Smooth muscle cell (in vitro differentiated cells): ENCODE measurements at regions not wholly inside any gene's neighbourhood (a gene's known extent, or its start where the extent isn't known, plus 50 kb on each side); places are given as distances from the start of the nearest gene placed in this dataset.

ENCODE experiments used
- DNase-seq: peaks from one replicate; lab custom pipeline; 2025; ENCODE audit not compliant: unreplicated experiment; lab: John Stamatoyannopoulos, UW
- H2AFZ ChIP-seq: fragments of 200-600 bp; sonication (generic); 2 replicates; pipeline ENCODE4 v1.6.0; 2016; ENCODE audit warnings: antibody characterized with exemption, low read depth, mild to moderate bottlenecking
- H3F3A ChIP-seq: fragments of 200-600 bp; sonication (generic); 2 replicates; pipeline ENCODE4 v1.6.0; 2017; ENCODE audit warnings: antibody characterized with exemption, low read depth
- H3K27ac ChIP-seq: fragments of 200-600 bp; sonication (generic); 2 replicates; pipeline ENCODE4 v1.5.1; 2016; ENCODE audit warnings: low read depth, mild to moderate bottlenecking
- H3K27me3 ChIP-seq: fragments of 200-600 bp; sonication (generic); 2 replicates; pipeline ENCODE4 v1.6.1; 2016; ENCODE audit warnings: low read depth, mild to moderate bottlenecking
- H3K36me3 ChIP-seq: fragments of 200-600 bp; sonication (generic); 2 replicates; pipeline ENCODE4 v1.5.1; 2016; ENCODE audit warnings: low read depth
- H3K4me1 ChIP-seq: fragments of 200-600 bp; sonication (generic); 2 replicates; pipeline ENCODE4 v1.5.1; 2016; ENCODE audit warnings: low read depth
- H3K4me2 ChIP-seq: fragments of 200-600 bp; sonication (generic); 2 replicates; pipeline ENCODE4 v1.6.0; 2016; ENCODE audit warnings: mild to moderate bottlenecking
- H3K4me3 ChIP-seq: fragments of 200-600 bp; sonication (generic); 2 replicates; pipeline ENCODE4 v1.5.1; 2016; ENCODE audit warnings: mild to moderate bottlenecking
- H3K79me2 ChIP-seq: fragments of 200-600 bp; sonication (generic); 2 replicates; pipeline ENCODE4 v1.6.0; 2016; ENCODE audit warnings: low read depth, mild to moderate bottlenecking
- H3K9ac ChIP-seq: fragments of 200-600 bp; sonication (generic); 2 replicates; pipeline ENCODE4 v1.6.0; 2016; ENCODE audit warnings: low read depth
- H3K9me3 ChIP-seq: fragments of 200-600 bp; sonication (generic); replicated peaks from 2 replicates; pipeline ENCODE4 v1.5.1; 2016; ENCODE audit warnings: low read depth
- H4K20me1 ChIP-seq: fragments of 200-600 bp; sonication (generic); 2 replicates; pipeline ENCODE4 v1.6.0; 2016; ENCODE audit warnings: low read depth
- WGBS: methylation state at CpG from one replicate; pipeline ENCODE4 v1.1.7; 2016; ENCODE audit warnings: low lambda C conversion rate; 5-methylcytosine and 5-hydroxymethylcytosine counted together
- TF ChIP-seq, protein P1 (sequence below): fragments of 200-600 bp; sonication (generic); IDR thresholded peaks from 2 replicates; pipeline ENCODE4 v1.5.1; 2017; ENCODE audit warnings: borderline replicate concordance, mild to moderate bottlenecking, antibody characterized with exemption; ENCODE audit not compliant: insufficient read depth, poor library complexity, severe bottlenecking

DNA sequence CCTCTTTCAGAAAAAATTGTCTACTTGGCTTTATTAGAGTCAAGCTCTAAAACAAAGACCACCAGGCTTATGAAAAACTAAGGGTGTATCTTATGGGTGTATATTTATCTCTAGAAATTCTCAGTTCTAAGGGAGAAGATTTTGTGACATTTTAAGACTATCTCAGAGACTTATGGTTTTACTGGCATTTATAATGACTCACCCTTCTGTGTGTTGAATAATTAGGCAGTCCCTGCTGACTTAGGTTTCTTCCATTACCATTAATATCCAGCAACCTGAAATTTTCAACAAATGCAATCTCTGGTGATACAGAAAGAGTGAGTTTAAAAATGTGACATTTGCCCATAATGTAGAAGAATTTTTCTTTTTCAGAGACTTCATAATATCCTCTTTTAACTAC lies 1015.0 kb upstream of the AGA start:
- no peaks in the 10 kb centered on the region for H3K79me2 ChIP-seq
- H3K9me3 ChIP-seq, result no peaks in the 10 kb centered on the region
- H3F3A ChIP-seq, result no peaks in the 10 kb centered on the region
- no peaks in the 10 kb centered on the region for H3K4me1 ChIP-seq
- H3K27me3 ChIP-seq, result no peaks in the 10 kb centered on the region
- H2AFZ ChIP-seq, result no peak overlapping the region
- no peak overlapping the region for H3K27ac ChIP-seq
- no peak overlapping the region for H3K9ac ChIP-seq
- no peaks in the 10 kb centered on the region for H4K20me1 ChIP-seq
- TF ChIP-seq, protein P1, sequence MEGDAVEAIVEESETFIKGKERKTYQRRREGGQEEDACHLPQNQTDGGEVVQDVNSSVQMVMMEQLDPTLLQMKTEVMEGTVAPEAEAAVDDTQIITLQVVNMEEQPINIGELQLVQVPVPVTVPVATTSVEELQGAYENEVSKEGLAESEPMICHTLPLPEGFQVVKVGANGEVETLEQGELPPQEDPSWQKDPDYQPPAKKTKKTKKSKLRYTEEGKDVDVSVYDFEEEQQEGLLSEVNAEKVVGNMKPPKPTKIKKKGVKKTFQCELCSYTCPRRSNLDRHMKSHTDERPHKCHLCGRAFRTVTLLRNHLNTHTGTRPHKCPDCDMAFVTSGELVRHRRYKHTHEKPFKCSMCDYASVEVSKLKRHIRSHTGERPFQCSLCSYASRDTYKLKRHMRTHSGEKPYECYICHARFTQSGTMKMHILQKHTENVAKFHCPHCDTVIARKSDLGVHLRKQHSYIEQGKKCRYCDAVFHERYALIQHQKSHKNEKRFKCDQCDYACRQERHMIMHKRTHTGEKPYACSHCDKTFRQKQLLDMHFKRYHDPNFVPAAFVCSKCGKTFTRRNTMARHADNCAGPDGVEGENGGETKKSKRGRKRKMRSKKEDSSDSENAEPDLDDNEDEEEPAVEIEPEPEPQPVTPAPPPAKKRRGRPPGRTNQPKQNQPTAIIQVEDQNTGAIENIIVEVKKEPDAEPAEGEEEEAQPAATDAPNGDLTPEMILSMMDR, result no peak
- H3K4me3 ChIP-seq, result no peak overlapping the region
- no peaks in the 10 kb centered on the region for H3K36me3 ChIP-seq
- no peak for DNase-seq
- H3K4me2 ChIP-seq, result no peak overlapping the region

DNA sequence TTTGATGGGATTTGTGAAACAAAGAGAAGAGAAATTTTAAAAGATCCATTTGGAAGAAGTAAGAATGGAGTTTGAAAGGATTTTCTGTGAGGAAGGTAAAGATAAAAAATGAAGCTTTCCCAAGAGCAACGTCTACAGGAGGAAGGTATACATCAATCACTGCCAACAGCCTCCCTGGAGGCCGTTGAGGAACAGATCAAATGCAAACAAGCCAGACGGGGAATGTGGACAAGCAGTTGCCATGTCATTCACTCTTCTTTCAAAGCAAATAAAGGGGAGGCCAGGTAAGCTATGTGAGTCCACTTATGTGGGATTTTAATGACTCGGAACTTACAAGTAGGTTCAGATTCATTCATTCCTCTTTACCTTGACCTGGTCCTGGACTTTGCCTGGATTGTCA lies 1020.5 kb upstream of the AGA start:
- TF ChIP-seq, protein P1, result no peak
- no peak overlapping the region for H3K4me3 ChIP-seq
- no peak for DNase-seq
- no peaks in the 10 kb centered on the region for H3K4me1 ChIP-seq
- no peak overlapping the region for H2AFZ ChIP-seq
- H3K36me3 ChIP-seq, result no peaks in the 10 kb centered on the region
- no peaks in the 10 kb centered on the region for H3K79me2 ChIP-seq
- no peaks in the 10 kb centered on the region for H3K27me3 ChIP-seq
- no peak overlapping the region for H3K4me2 ChIP-seq
- no peaks in the 10 kb centered on the region for H4K20me1 ChIP-seq
- no peaks in the 10 kb centered on the region for H3K9me3 ChIP-seq
- H3K27ac ChIP-seq, result no peak overlapping the region
- 62% methylated on average over 4 of the region's 4 CpGs for WGBS
- no peaks in the 10 kb centered on the region for H3F3A ChIP-seq
- no peak overlapping the region for H3K9ac ChIP-seq

DNA sequence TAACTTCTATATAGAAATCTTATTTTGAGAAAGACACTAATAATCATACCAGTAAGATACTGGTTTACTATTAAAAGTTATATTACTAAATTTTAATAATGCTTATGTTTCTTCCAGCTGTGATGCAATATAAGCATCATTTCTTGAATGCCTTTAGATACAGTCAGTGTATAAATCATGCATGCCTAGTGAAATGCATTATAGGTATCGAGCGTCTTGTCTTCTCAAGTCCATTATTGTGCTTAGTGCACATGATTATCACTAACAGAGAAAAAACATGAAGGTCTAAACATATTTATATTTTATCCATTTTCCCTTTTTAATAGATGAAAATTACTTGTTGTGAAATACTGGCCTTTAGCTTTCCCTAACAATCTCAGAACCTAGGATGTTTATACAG lies 1021.5 kb upstream of the AGA start:
- no peak for DNase-seq
- TF ChIP-seq, protein P1, result no peak
- H3K4me2 ChIP-seq, result no peak overlapping the region
- H3K27ac ChIP-seq, result no peak overlapping the region
- no peaks in the 10 kb centered on the region for H3K9me3 ChIP-seq
- H3K4me3 ChIP-seq, result no peak overlapping the region
- H3K4me1 ChIP-seq, result no peaks in the 10 kb centered on the region
- H2AFZ ChIP-seq, result no peak overlapping the region
- no peak overlapping the region for H3K9ac ChIP-seq
- no peaks in the 10 kb centered on the region for H4K20me1 ChIP-seq
- H3F3A ChIP-seq, result no peaks in the 10 kb centered on the region
- H3K27me3 ChIP-seq, result no peaks in the 10 kb centered on the region
- no peaks in the 10 kb centered on the region for H3K36me3 ChIP-seq
- no peaks in the 10 kb centered on the region for H3K79me2 ChIP-seq
- 89% methylated on average over 2 of the region's 2 CpGs for WGBS

DNA sequence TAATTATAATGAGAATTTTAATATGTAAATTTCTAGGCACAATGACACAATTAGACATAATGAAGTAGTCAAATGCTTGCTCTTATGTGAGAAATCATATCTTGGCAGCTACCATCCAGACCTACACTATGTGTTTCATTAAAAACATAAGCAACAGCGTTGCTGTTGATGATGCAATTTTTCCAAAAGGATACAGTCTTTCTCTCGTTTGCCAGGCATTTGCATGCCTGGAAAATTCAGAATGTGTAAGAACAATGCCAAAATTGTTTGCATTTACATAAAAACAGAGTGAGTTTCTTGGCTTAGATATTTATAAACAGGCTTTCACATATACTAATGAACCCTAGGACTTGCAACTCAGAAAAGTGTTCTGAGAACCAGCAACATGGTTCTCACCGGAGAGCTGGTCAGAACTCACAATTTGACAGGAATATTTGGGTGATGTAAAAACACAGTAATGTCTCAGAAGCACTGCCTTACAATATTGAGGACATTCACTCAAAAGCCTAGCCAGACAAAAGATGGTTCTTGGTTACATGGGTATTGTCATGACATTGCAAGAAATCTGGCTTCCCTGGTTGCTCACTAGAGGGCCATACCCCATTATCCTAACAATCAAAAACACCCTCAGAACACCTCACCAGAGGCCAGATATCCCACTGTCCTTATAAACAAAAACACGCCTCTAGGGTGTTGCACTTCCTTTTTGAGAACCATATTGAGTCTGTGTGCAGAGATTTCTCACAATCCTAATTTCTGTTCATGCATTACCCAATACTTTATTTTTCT lies 1029.0 kb upstream of the AGA start:
- WGBS, result 75% methylated on average over 4 of the region's 4 CpGs
- Histone ChIP-seq H2AFZ (no peak overlapping the region), H3F3A (no peaks in the 10 kb centered on the region)

More for the DNA sequence above, 1029.0 kb upstream of the AGA start:
- no peaks in the 10 kb centered on the region for H3K27me3 ChIP-seq
- H3K4me2 ChIP-seq, result no peak overlapping the region
- H3K79me2 ChIP-seq, result no peaks in the 10 kb centered on the region
- H3K4me1 ChIP-seq, result no peaks in the 10 kb centered on the region
- no peak for DNase-seq
- no peaks in the 10 kb centered on the region for H3K9me3 ChIP-seq
- H3K36me3 ChIP-seq, result no peaks in the 10 kb centered on the region
- no peaks in the 10 kb centered on the region for H4K20me1 ChIP-seq
- H3K4me3 ChIP-seq, result no peak overlapping the region
- no peak overlapping the region for H3K27ac ChIP-seq
- H3K9ac ChIP-seq, result no peak overlapping the region
- TF ChIP-seq, protein P1, result no peak
